Germinal center (tissue), 1 donor: ENCODE measurements at regions not wholly inside any gene's neighbourhood (a gene's known extent, or its start where the extent isn't known, plus 50 kb on each side); places are given as distances from the start of the nearest gene placed in this dataset.

Experiments used
- DNase-seq: peaks from one replicate; pipeline ENCODE4 v3.0.0; 2012; ENCODE audit warnings: mixed read lengths, low spot score

DNA sequence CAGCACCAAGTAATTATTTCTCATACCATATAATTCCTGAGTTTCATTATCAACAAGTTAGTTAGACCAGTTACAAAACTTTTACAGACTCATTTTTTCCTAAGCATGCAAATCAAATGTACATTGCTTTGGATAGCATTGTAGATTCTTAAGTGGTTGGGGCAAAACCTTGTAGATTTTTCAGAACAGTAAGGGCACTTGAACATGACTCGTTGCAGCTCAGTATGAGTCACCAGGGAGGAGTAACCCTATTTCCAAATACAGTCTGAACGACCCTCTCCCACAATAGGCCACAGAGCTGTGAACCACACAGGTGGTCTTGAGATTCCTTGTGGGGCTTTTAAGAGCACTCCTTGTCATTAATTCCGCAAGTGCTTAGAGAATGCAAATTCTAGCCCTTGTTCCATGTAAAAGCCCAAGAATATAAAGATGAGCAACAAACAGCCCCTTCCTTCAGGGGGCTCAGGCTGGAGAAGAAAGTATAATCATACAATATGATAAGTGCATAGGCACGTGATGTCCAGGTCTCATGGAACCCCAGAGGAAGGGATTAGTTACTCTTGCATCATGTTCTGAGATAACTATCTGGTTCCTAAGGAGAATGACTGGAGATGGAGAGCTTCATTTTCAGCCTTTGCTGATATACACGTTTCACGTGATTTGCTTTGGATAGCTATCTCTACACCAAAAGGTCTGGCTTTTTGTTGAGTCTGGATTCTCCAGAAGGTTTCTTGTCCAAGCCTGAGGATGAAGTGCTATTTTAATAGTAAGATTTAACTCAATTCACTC, 295.7 kb downstream of the KCNN2 start:
- no peak for DNase-seq

DNA sequence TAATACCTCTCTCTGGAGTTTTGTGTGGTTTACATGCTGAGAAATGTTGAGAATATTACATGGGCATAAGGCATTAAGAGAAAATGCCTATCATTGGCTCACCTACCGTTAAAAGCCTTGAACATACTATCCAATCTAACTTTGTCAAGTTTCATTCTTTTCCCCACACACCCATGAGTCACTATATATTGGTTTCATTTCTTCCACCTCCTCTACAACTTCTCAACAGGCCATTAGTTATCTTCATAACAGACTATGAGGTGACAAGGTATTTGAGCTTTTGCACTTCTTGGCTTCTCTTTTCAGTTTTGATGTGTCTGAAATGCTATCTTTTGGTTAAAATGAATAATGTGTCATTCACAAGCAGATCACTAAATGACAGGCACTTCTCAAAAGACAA, 288.0 kb downstream of the KCNN2 start:
- no peak for DNase-seq

DNA sequence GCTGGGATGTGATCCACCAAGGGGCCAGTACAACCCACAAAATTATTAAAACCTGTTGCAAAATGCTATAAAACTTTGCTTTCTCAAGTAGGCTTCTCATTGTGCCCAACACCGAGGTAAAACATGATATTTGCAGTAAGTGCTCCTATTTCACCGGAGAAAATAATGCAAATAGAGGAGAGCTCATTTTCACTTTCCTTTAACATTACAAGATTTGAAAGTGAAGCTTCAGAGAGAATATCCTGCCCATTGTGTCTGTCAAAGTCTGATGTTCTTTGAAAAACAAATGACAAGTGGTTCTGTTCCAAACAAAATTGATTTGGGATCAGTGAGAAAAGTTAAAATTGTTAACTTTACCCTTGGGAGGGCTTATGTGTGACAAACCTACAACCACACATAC, 287.1 kb downstream of the KCNN2 start:
- DNase-seq: no peak

DNA sequence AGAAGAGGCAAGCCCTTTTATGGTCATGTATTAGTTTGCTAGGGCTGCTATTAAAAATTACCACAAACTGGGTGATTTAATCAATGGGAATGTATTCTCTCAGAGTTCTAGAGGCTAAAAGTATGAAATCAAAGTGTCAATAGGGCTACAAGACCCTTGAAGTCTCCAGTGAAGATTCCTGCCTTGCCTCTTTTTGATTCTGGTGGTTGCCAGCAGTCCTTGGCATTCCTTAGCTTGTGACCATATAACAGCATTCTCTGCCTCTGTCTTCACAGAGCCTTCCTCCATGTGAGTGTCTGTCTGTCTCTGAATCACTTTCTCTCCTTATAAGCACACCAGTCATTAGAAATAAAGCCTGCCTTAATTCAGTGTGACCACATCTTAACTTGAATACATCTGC, 282.7 kb downstream of the KCNN2 start:
- DNase-seq: no peak

DNA sequence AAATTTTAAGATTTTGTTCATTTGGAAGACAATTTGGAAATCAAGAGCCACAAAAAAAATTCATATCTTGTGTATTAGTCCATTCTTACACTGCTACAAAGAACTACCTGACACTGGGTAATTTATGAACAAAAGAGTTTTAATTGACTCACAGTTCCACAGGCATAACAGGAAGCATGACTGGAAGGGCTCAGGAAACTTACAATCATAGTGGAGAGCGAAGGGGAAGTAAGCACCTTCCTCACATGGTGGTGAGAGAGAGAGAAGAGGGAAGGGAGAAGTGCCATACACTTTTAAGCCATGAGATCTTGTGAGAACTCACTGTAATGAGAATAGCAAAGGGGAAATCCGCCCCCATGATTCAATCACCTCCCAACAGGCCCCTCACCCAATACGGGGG, 274.4 kb downstream of the KCNN2 start:
- no peak for DNase-seq

DNA sequence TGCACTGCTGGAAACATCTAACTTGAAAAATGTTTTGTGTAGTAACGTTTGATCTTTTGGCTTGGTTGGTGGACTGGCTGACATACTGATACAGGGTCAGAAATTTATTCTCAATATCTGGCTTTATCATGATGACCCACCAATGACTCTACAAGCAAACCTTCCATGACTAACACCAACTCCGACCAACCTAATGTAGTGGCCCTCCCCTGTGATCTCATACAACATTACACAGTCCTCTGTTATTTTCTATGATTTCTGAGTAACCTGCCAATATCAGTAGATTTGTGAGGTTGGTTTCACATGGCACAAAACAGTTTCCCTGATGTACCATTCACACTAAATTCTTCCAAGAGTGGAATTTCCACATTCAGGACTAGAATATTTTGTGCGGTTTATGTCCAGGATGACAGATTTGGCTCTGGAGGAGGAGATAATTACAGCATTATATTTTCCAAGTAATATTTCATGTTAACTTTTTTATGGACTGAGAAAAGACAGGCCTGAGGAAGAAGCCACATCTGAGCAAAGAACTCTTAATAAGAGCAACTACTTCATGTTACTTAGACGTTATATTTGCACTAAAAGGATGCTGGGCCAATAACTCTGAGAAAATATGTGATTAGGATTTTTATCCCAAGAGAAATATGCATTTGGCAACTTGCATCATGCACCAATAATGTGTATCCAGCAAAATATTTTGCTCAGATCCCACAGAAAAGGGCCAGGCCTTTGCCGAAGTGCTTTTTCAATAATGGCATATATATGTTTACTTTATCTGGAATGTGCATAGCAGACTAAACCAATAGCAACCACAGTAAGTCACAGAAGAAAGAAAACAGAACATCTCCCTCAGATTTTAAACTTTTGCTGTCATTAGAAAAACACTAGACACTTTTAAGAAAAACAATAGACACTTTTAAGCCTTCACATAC, 273.4 kb downstream of the KCNN2 start:
- DNase-seq: no peak

DNA sequence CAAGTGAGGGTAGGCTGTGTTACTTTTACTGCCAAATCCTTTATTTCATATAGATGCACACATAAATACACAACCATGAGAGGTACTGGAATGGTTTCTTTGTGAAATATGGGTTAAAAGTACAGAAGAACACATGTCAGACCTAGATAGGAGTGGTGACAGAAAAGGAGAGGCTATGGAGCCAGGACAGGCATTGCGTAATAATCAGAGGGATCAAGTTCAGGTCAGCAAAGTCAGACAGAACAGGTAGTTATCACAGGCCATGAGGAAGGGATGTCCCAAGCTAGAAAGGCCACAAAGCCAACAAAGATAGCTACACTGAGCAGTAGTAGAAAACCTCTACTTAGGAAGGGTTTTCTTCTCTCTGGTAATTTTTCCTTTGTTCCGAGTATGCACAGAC, 272.6 kb downstream of the KCNN2 start:
- DNase-seq: no peak

DNA sequence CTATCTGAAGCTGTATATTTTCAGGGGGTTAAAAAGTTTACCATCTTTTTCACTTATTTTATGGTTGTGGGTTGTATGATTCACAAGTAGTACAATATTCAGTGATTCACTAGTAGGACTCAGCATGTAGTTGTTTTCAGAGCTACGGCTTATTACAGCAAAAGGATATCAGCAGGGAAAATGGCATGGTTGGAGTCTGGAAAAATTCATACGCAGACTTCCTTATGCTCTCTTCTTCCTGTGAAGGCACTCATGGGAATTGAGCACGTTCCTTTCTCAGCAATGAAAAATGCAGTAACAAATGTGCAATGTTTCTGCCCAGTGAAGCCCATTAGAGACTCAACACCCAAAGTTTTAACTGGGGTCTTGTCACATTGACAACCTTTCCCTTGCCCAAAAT, 250.5 kb downstream of the KCNN2 start:
- DNase-seq: no peak

DNA sequence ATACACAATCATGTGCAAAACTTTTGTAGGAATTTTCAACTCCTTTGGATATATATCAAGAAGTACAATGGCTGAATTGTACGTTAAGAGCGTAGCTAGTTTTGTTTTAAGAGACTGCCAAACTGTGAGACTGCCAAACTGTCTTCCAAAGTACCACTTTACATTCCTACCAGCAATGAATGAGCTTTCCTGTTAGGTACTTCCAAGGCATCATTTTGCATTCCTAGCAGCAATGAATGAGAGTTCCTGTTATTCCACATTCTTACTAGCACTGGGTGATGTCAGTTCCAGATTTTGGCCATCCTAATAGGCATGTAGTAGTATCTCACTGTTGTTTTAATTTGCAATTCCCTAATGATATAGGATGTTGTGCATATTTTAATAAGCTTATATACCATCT, 219.3 kb downstream of the KCNN2 start:
- no peak for DNase-seq

DNA sequence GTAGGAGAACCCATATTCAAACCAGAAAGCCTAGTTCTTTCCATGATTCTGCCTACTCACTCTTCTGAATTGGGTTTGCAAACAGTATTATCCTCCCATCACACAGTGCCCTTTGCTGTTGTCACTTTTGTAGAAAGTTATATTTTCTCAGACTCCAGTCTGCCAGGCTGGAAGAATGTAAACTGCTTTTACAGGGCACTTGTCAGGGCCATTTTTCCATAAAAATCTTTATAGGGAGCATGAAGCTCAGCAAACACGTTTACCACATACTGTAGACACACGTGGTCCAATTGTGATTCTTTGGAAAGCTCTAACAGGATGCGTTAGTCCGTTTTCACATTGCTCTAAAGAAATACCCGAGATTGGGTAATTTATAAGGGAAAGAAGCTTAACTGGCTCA, 204.0 kb downstream of the KCNN2 start:
- no peak for DNase-seq

DNA sequence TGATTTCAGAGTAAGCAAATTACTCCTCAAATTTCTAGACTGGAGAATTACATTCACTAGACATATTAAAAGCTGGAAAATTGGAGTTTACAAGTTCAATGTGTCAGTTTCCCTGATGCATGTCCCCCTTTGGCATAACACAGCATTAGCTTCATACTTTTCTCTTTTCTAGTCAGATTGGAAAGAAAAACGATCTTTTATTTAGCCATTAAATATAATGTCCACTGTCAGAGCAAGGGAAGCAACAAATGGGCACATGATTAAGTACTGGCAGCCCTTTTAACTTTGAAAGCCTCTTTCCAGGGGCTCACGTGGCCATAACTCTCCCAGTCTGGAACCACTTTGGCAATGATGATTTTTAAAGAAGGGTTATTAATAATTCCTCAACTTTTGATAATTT, 203.3 kb downstream of the KCNN2 start:
- no peak for DNase-seq

DNA sequence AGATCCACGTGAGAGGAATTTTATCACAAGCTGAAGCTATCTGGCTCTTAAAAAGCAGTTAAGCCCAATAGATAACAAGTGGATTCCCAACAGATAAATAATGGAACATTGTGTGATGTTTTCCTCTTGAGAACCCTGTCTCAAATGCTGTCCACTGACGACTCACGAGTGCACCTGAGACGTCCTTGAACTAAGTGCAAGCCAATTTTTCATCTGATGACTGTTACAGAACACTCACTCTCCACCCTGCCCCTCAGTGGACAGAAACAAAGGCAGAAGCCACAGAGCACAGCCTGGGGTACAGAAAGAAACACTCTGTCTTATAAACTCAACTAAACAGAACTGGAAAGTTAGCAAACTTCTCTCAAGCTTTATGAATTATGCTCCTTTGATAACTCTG, 199.5 kb downstream of the KCNN2 start:
- no peak for DNase-seq
